ENCODE measurements at regions not wholly inside any gene's neighbourhood (a gene's known extent, or its start where the extent isn't known, plus 50 kb on each side); places are given as distances from the start of the nearest gene placed in this dataset.

- TF ChIP-seq POLR2AphosphoS5 (IDR thresholded peaks at IDR 0.05) = no peak
- TF ChIP-seq CTCF (IDR thresholded peaks at IDR 0.05) = no peak
- TF ChIP-seq POLR2A (IDR thresholded peaks at IDR 0.05) = no peak
Observed at GRCh38 chr9:108744641-108745040, 111.1 kb downstream of the ACTL7B start.

Measured in transverse colon (tissue), 4 donors.